ENCODE measurements at regions not wholly inside any gene's neighbourhood (a gene's known extent, or its start where the extent isn't known, plus 50 kb on each side); places are given as distances from the start of the nearest gene placed in this dataset.

DNA sequence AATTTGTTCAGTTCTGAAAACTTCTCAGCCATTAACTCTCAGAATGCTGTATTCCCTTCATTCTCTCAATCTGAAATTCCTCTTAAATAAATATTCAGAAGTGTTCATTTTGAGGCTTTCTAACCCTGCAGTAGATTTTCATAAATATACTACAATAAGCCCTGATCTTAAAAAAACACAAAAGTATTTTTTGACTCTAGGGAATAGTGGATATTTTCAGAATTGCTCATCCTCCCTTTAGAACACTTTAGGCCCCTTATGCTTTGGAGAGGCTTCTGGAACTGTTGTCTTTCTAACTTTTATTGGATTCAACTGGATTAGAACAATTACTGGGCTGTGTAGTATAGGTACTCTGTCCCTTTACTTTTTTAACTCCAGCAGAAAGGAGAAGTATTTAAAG, 1662.6 kb upstream of the MIR17HG start:
- TF ChIP-seq POLR2AphosphoS5 (IDR thresholded peaks at IDR 0.05; ENCODE audit: borderline replicate concordance, low read depth, low read length): no peak
- TF ChIP-seq EZH2 (IDR thresholded peaks at IDR 0.05): no peak
- TF ChIP-seq FOXP2 (optimal IDR thresholded peaks at IDR 0.05; ENCODE audit: control extremely low read depth, extremely low read length, insufficient read depth): no peak
